ENCODE measurements at regions not wholly inside any gene's neighbourhood (a gene's known extent, or its start where the extent isn't known, plus 50 kb on each side); places are given as distances from the start of the nearest gene placed in this dataset.

DNA sequence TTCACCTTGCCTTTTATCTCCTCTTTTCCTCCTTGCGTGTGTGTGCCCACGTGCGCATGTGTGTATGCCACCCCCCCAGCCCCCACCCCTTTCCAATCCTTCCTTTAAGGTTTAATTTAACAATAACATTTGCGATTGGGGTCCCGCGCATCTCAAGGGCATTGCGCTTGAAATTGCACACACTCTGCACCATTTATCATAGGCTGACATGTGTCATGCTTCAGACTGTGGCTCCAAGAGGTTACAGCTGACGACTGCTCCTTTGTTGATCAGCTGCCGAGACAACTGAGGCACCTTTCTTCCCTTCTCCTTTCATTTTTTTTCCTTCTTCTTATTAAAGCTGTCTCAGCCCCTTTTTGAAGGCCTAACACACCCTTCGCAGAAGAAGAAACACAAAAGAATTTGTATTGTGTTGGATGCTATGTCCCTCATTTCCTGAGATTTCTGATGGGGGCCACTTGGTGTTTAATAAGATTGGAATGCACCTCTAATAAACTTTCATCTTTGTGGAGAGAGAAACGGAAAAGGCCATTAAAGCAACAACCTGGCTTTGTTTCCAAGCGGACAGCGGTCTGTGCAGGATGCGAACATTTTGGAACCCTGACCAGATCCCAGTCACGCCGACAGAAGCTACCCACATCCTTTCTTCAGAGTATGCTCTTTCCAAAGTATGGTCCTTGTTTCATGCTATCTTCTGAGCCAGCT, 470.1 kb downstream of the MCTP2 start:
- H3K36me3 ChIP-seq (ENCODE audit: control insufficient read depth in 1 of 2, insufficient read depth in 2 of 2, low read length in 2 of 2), result no peaks in the 10 kb centered on the region
- peaks cover 0 to 6% of the 10 kb centered on the region in 2 experiments for H3K4me1 ChIP-seq (ENCODE audit: control insufficient read depth in 1 of 2, insufficient read depth in 2 of 2, low read length in 2 of 2)
- H3K18ac ChIP-seq (ENCODE audit: low read length), result no peak overlapping the region
- no peak overlapping the region for H2BK5ac ChIP-seq (ENCODE audit: low read depth, low read length, poor library complexity)
- H3K27me3 ChIP-seq (ENCODE audit: insufficient read depth, low read length), result no peaks in the 10 kb centered on the region
- H3K14ac ChIP-seq (ENCODE audit: low read length), result no peak overlapping the region
- no peak overlapping the region for H3K23ac ChIP-seq (ENCODE audit: low read length)
- no peaks in the 10 kb centered on the region for H3K79me1 ChIP-seq (ENCODE audit: low read length)
- no peak overlapping the region for H3K9ac ChIP-seq (ENCODE audit: low read length)
- WGBS (ENCODE audit: extremely low coverage, insufficient coverage, insufficient read length), result no CpG with 5 or more reads among the region's 16 CpGs
- no peak overlapping the region for H4K91ac ChIP-seq (ENCODE audit: low read depth, low read length)
- no peak overlapping the region for H3K4me2 ChIP-seq (ENCODE audit: low read length)
- H3K4ac ChIP-seq (ENCODE audit: low read depth, low read length), result no peak overlapping the region
- H4K12ac ChIP-seq (ENCODE audit: low read depth, low read length), result no peak overlapping the region
- H3K4me3 ChIP-seq (ENCODE audit: low read depth, low read length), result no peak overlapping the region
- H2BK12ac ChIP-seq (ENCODE audit: low read length), result no peak overlapping the region
- H4K8ac ChIP-seq (ENCODE audit: low read depth, low read length), result no peak overlapping the region
- H3K9me3 ChIP-seq (ENCODE audit: insufficient read depth, low read depth, low read length), result no peaks in the 10 kb centered on the region
- no peak overlapping the region for H3K27ac ChIP-seq (ENCODE audit: low read depth, low read length)
- no peak overlapping the region for H2AK5ac ChIP-seq (ENCODE audit: low read length)
- H2BK120ac ChIP-seq (ENCODE audit: insufficient read depth, low read length, poor library complexity), result no peak overlapping the region
- no peaks in the 10 kb centered on the region for H3K79me2 ChIP-seq (ENCODE audit: control insufficient read depth, insufficient read depth, low read length, poor library complexity)
- no peak overlapping the region for H2AFZ ChIP-seq (ENCODE audit: insufficient read depth, low read length, poor library complexity)
- DNase-seq, result no peak

DNA sequence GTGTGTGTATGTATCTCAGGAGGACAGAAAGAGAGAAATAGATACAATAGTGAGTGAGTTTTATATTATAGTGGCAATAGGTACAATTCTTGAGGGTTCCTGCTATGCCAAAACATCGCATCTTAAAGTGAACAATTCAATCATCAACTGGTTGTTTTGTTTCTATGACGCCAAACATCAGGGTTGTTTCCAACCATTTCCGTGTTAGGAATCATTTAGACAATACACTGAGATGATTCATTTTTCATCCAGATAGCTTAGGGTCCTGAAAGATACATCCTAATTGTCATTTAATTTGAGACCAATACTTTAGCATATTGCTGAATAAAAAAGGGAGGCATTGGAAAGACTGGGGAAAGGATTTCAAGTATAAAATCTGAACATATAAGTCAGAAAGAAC, 472.2 kb downstream of the MCTP2 start:
- H2BK5ac ChIP-seq (ENCODE audit: low read depth, low read length, poor library complexity), result no peak overlapping the region
- no peaks in the 10 kb centered on the region for H3K27me3 ChIP-seq (ENCODE audit: insufficient read depth, low read length)
- no peak overlapping the region for H2AFZ ChIP-seq (ENCODE audit: insufficient read depth, low read length, poor library complexity)
- no peak overlapping the region for H2AK5ac ChIP-seq (ENCODE audit: low read length)
- H3K36me3 ChIP-seq (ENCODE audit: control insufficient read depth in 1 of 2, insufficient read depth in 2 of 2, low read length in 2 of 2), result no peaks in the 10 kb centered on the region
- WGBS (ENCODE audit: extremely low coverage, insufficient coverage, insufficient read length), result no CpG with 5 or more reads among the region's 3 CpGs
- H2BK12ac ChIP-seq (ENCODE audit: low read length), result no peak overlapping the region
- H3K9me3 ChIP-seq (ENCODE audit: insufficient read depth, low read depth, low read length), result no peaks in the 10 kb centered on the region
- no peak overlapping the region for H4K8ac ChIP-seq (ENCODE audit: low read depth, low read length)
- H3K27ac ChIP-seq (ENCODE audit: low read depth, low read length), result no peak overlapping the region
- no peak overlapping the region for H3K4me3 ChIP-seq (ENCODE audit: low read depth, low read length)
- H3K9ac ChIP-seq (ENCODE audit: low read length), result no peak overlapping the region
- no peak overlapping the region for H3K4ac ChIP-seq (ENCODE audit: low read depth, low read length)
- peaks cover 0 to 6% of the 10 kb centered on the region in 2 experiments for H3K4me1 ChIP-seq (ENCODE audit: control insufficient read depth in 1 of 2, insufficient read depth in 2 of 2, low read length in 2 of 2)
- no peak overlapping the region for H4K91ac ChIP-seq (ENCODE audit: low read depth, low read length)
- H4K12ac ChIP-seq (ENCODE audit: low read depth, low read length), result no peak overlapping the region
- DNase-seq, result no peak
- H3K79me2 ChIP-seq (ENCODE audit: control insufficient read depth, insufficient read depth, low read length, poor library complexity), result no peaks in the 10 kb centered on the region
- no peak overlapping the region for H3K4me2 ChIP-seq (ENCODE audit: low read length)
- H3K14ac ChIP-seq (ENCODE audit: low read length), result no peak overlapping the region
- no peak overlapping the region for H3K18ac ChIP-seq (ENCODE audit: low read length)
- H3K79me1 ChIP-seq (ENCODE audit: low read length), result no peaks in the 10 kb centered on the region
- H3K23ac ChIP-seq (ENCODE audit: low read length), result no peak overlapping the region
- H2BK120ac ChIP-seq (ENCODE audit: insufficient read depth, low read length, poor library complexity), result no peak overlapping the region

DNA sequence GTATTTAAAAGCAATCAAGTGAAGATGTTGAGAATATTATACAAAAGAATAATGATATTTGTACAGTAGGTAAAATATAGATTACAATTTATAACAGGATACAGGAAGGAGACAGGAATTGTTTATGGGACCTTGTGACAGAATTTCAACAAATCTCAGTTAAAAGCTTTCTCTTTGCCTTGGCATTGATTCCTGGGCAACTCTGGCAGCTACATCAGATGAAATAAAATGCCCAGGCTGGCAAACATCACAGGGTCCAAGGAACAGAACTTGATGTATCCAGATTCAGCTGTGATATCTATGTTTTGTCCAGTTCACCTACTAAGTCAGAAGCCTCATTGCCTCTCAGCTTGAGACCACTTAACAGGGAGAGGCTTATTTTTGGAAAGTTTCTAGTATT, 473.1 kb downstream of the MCTP2 start:
- Histone ChIP-seq H4K8ac (ENCODE audit: low read depth, low read length) (no peak overlapping the region), H3K36me3 (ENCODE audit: control insufficient read depth in 1 of 2, insufficient read depth in 2 of 2, low read length in 2 of 2) (no peaks in the 10 kb centered on the region), H3K4me2 (ENCODE audit: low read length) (no peak overlapping the region), H2BK120ac (ENCODE audit: insufficient read depth, low read length, poor library complexity) (no peak overlapping the region), H3K27ac (ENCODE audit: low read depth, low read length) (no peak overlapping the region), H3K18ac (ENCODE audit: low read length) (no peak overlapping the region), H3K9ac (ENCODE audit: low read length) (no peak overlapping the region), H3K79me1 (ENCODE audit: low read length) (no peaks in the 10 kb centered on the region), H2AK5ac (ENCODE audit: low read length) (no peak overlapping the region), H3K4me3 (ENCODE audit: low read depth, low read length) (no peak overlapping the region), H3K4me1 (ENCODE audit: control insufficient read depth in 1 of 2, insufficient read depth in 2 of 2, low read length in 2 of 2) (peaks cover 0 to 3% of the 10 kb centered on the region in 2 experiments), H3K14ac (ENCODE audit: low read length) (no peak overlapping the region), H2BK12ac (ENCODE audit: low read length) (no peak overlapping the region), H4K12ac (ENCODE audit: low read depth, low read length) (no peak overlapping the region), H2BK5ac (ENCODE audit: low read depth, low read length, poor library complexity) (no peak overlapping the region), H4K91ac (ENCODE audit: low read depth, low read length) (no peak overlapping the region), H3K27me3 (ENCODE audit: insufficient read depth, low read length) (no peaks in the 10 kb centered on the region), H3K4ac (ENCODE audit: low read depth, low read length) (no peak overlapping the region), H3K79me2 (ENCODE audit: control insufficient read depth, insufficient read depth, low read length, poor library complexity) (no peaks in the 10 kb centered on the region), H3K9me3 (ENCODE audit: insufficient read depth, low read depth, low read length) (no peaks in the 10 kb centered on the region), H2AFZ (ENCODE audit: insufficient read depth, low read length, poor library complexity) (no peak overlapping the region), H3K23ac (ENCODE audit: low read length) (no peak overlapping the region)
- DNase-seq, result no peak

DNA sequence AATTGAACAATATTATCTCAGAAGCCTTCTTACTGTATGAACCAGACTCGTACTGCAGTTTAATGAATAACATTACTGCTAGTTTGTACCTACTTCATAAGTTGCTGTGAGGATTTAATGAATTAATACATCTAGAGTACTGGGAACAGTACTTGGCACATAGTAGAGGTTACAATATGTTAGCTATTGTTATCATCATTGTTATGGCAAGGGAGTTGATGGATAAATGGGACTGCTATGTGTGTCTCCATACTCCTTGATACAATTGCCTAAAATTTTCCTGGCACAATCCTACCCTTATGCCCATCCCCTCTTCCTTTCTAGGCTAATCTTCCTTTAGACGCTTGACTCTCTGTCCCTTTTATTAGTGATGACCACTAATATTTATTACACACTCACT, 473.6 kb downstream of the MCTP2 start:
- H4K12ac ChIP-seq (ENCODE audit: low read depth, low read length), result no peak overlapping the region
- H4K91ac ChIP-seq (ENCODE audit: low read depth, low read length), result no peak overlapping the region
- H2AK5ac ChIP-seq (ENCODE audit: low read length), result no peak overlapping the region
- no peaks in the 10 kb centered on the region for H3K79me1 ChIP-seq (ENCODE audit: low read length)
- no peak for DNase-seq
- no CpG with 5 or more reads among the region's 2 CpGs for WGBS (ENCODE audit: extremely low coverage, insufficient coverage, insufficient read length)
- no peak overlapping the region for H4K8ac ChIP-seq (ENCODE audit: low read depth, low read length)
- no peaks in the 10 kb centered on the region for H3K9me3 ChIP-seq (ENCODE audit: insufficient read depth, low read depth, low read length)
- H3K9ac ChIP-seq (ENCODE audit: low read length), result no peak overlapping the region
- H3K4me2 ChIP-seq (ENCODE audit: low read length), result no peak overlapping the region
- H2BK12ac ChIP-seq (ENCODE audit: low read length), result no peak overlapping the region
- no peak overlapping the region for H3K18ac ChIP-seq (ENCODE audit: low read length)
- no peaks in the 10 kb centered on the region for H3K79me2 ChIP-seq (ENCODE audit: control insufficient read depth, insufficient read depth, low read length, poor library complexity)
- no peak overlapping the region for H3K4me3 ChIP-seq (ENCODE audit: low read depth, low read length)
- H3K4ac ChIP-seq (ENCODE audit: low read depth, low read length), result no peak overlapping the region
- H3K36me3 ChIP-seq (ENCODE audit: control insufficient read depth in 1 of 2, insufficient read depth in 2 of 2, low read length in 2 of 2), result no peaks in the 10 kb centered on the region
- H3K27me3 ChIP-seq (ENCODE audit: insufficient read depth, low read length), result no peaks in the 10 kb centered on the region
- no peak overlapping the region for H3K14ac ChIP-seq (ENCODE audit: low read length)
- no peaks in the 10 kb centered on the region for H3K4me1 ChIP-seq (ENCODE audit: control insufficient read depth in 1 of 2, insufficient read depth in 2 of 2, low read length in 2 of 2)
- no peak overlapping the region for H2BK120ac ChIP-seq (ENCODE audit: insufficient read depth, low read length, poor library complexity)
- no peak overlapping the region for H3K27ac ChIP-seq (ENCODE audit: low read depth, low read length)
- no peak overlapping the region for H3K23ac ChIP-seq (ENCODE audit: low read length)
- H2BK5ac ChIP-seq (ENCODE audit: low read depth, low read length, poor library complexity), result no peak overlapping the region
- no peak overlapping the region for H2AFZ ChIP-seq (ENCODE audit: insufficient read depth, low read length, poor library complexity)

Measured in trophoblast cell (in vitro differentiated cells and primary cell).